Hypothalamus (tissue), 51 donors: ENCODE measurements at regions not wholly inside any gene's neighbourhood (a gene's known extent, or its start where the extent isn't known, plus 50 kb on each side); places are given as distances from the start of the nearest gene placed in this dataset.
A peak's percentile ranks its signal among the peaks of the same experiment; 100 is the strongest.

ENCODE experiments used
- DNase-seq, 51 donors: peaks; one replicate each; lab custom pipeline; 2025; lab: John Stamatoyannopoulos, UW

- DNase-seq = no peak
These were observed 62.4 kb upstream of the RAB4A start for GRCh38 chr1:229208481-229208880.

- no peak for DNase-seq
These were observed 61.5 kb upstream of the RAB4A start for GRCh38 chr1:229209386-229209785.

GRCh38 chr1:229209816-229210215 is 61.1 kb upstream of the RAB4A start:
- no peak for DNase-seq

GRCh38 chr1:229210844-229211243 is 60.1 kb upstream of the RAB4A start:
- DNase-seq = no peak

- DNase-seq = no peak
These were observed 57.1 kb upstream of the RAB4A start for GRCh38 chr1:229213797-229214196.

GRCh38 chr1:229217716-229218115 is 53.2 kb upstream of the RAB4A start:
- no peak for DNase-seq

- DNase-seq = no peak
These were observed 52.3 kb upstream of the RAB4A start for GRCh38 chr1:229218612-229219025.

- no peak for DNase-seq
These were observed 50.6 kb upstream of the RAB4A start for GRCh38 chr1:229220163-229220846.

- peak in 1 of 51 donors; percentile 26 for DNase-seq
These were observed 49.5 kb upstream of the RAB4A start for GRCh38 chr1:229221106-229222019.
